Tibial nerve (tissue), 3 donors: ENCODE measurements at regions not wholly inside any gene's neighbourhood (a gene's known extent, or its start where the extent isn't known, plus 50 kb on each side); places are given as distances from the start of the nearest gene placed in this dataset.

Source experiments
- CTCF ChIP-seq, 5 experiments: fragments of 200-600 bp in 3 of 5; fragments of 450-650 bp in 2 of 5; sonication (generic) in 3 of 5; IDR thresholded peaks; one replicate each; pipeline ENCODE4 v1.5.1; 2016 to 2019; ENCODE audit warnings: antibody characterized with exemption in 5 of 5, mild to moderate bottlenecking in 3 of 5, moderate library complexity in 2 of 5
- POLR2A ChIP-seq, 2 donors: fragments of 450-650 bp; IDR thresholded peaks; one replicate each; pipeline ENCODE4 v1.6.1; 2017; ENCODE audit warnings: antibody characterized with exemption in 2 of 2, mild to moderate bottlenecking in 2 of 2, moderate library complexity in 2 of 2

- TF ChIP-seq CTCF (IDR thresholded peaks at IDR 0.05), result no peak
- TF ChIP-seq POLR2A (IDR thresholded peaks at IDR 0.05), result no peak
These were observed 248.8 kb downstream of the MRPS30 start for GRCh38 chr5:45057564-45057963.
